ENCODE measurements at regions not wholly inside any gene's neighbourhood (a gene's known extent, or its start where the extent isn't known, plus 50 kb on each side); places are given as distances from the start of the nearest gene placed in this dataset.

GRCh38 chr12:45102818-45103217 is 51.9 kb upstream of the DBX2 start:
- Mint-ChIP-seq H3K4me1 (ENCODE audit: low read depth) (no peaks in the 10 kb centered on the region), H3K36me3 (ENCODE audit: low read depth) (no peaks in the 10 kb centered on the region), H3K9me3 (no peaks in the 10 kb centered on the region), H3K4me3 (no peak overlapping the region), H3K27ac (no peak overlapping the region), H3K27me3 (ENCODE audit: low read depth) (peaks cover under 1% of the 10 kb centered on the region)
- no peak for DNase-seq (ENCODE audit: low spot score)

- H3K9me3 Mint-ChIP-seq, result no peaks in the 10 kb centered on the region
- H3K27me3 Mint-ChIP-seq (ENCODE audit: low read depth), result no peaks in the 10 kb centered on the region
- no peak overlapping the region for H3K27ac Mint-ChIP-seq
- no peak overlapping the region for H3K4me3 Mint-ChIP-seq
- H3K36me3 Mint-ChIP-seq (ENCODE audit: low read depth), result no peaks in the 10 kb centered on the region
- H3K4me1 Mint-ChIP-seq (ENCODE audit: low read depth), result no peaks in the 10 kb centered on the region
- no peak for DNase-seq (ENCODE audit: low spot score)
Observed at GRCh38 chr12:45105996-45106395, 55.1 kb upstream of the DBX2 start.

GRCh38 chr12:45112306-45112705 is 61.4 kb upstream of the DBX2 start:
- Mint-ChIP-seq H3K27ac (no peak overlapping the region), H3K36me3 (ENCODE audit: low read depth) (no peaks in the 10 kb centered on the region), H3K4me1 (ENCODE audit: low read depth) (no peaks in the 10 kb centered on the region), H3K4me3 (no peak overlapping the region), H3K27me3 (ENCODE audit: low read depth) (no peaks in the 10 kb centered on the region), H3K9me3 (no peaks in the 10 kb centered on the region)
- no peak for DNase-seq (ENCODE audit: low spot score)

- DNase-seq (ENCODE audit: low spot score), result no peak
Observed at GRCh38 chr12:45121224-45121623, 70.3 kb upstream of the DBX2 start.

GRCh38 chr12:45122768-45123380 is 72.0 kb upstream of the DBX2 start:
- no peaks in the 10 kb centered on the region for H3K9me3 Mint-ChIP-seq
- no peaks in the 10 kb centered on the region for H3K4me1 Mint-ChIP-seq (ENCODE audit: low read depth)
- no peaks in the 10 kb centered on the region for H3K36me3 Mint-ChIP-seq (ENCODE audit: low read depth)
- H3K27ac Mint-ChIP-seq, result no peak overlapping the region
- peaks cover 7% of the 10 kb centered on the region for H3K27me3 Mint-ChIP-seq (ENCODE audit: low read depth)
- DNase-seq (ENCODE audit: low spot score), result no peak
- no peak overlapping the region for H3K4me3 Mint-ChIP-seq

More at GRCh38 chr12:45121224-45121623, 70.3 kb upstream of the DBX2 start:
- Mint-ChIP-seq H3K27ac (no peak overlapping the region), H3K4me1 (ENCODE audit: low read depth) (no peaks in the 10 kb centered on the region), H3K9me3 (no peaks in the 10 kb centered on the region), H3K36me3 (ENCODE audit: low read depth) (no peaks in the 10 kb centered on the region), H3K4me3 (no peak overlapping the region), H3K27me3 (ENCODE audit: low read depth) (peaks cover 6% of the 10 kb centered on the region)

GRCh38 chr12:45124485-45125155 is 73.7 kb upstream of the DBX2 start:
- no peaks in the 10 kb centered on the region for H3K4me1 Mint-ChIP-seq (ENCODE audit: low read depth)
- peaks cover 10% of the 10 kb centered on the region for H3K27me3 Mint-ChIP-seq (ENCODE audit: low read depth)
- no peak for DNase-seq (ENCODE audit: low spot score)
- H3K4me3 Mint-ChIP-seq, result no peak overlapping the region
- no peaks in the 10 kb centered on the region for H3K36me3 Mint-ChIP-seq (ENCODE audit: low read depth)
- no peak overlapping the region for H3K27ac Mint-ChIP-seq
- H3K9me3 Mint-ChIP-seq, result no peaks in the 10 kb centered on the region

- no peaks in the 10 kb centered on the region for H3K36me3 Mint-ChIP-seq (ENCODE audit: low read depth)
- no peak overlapping the region for H3K4me3 Mint-ChIP-seq
Observed at GRCh38 chr12:45125997-45126396, 75.1 kb upstream of the DBX2 start.

GRCh38 chr12:45128637-45129036 is 77.7 kb upstream of the DBX2 start:
- Mint-ChIP-seq H3K4me3 (no peak overlapping the region), H3K27me3 (ENCODE audit: low read depth) (peaks cover 13% of the 10 kb centered on the region), H3K36me3 (ENCODE audit: low read depth) (no peaks in the 10 kb centered on the region), H3K4me1 (ENCODE audit: low read depth) (no peaks in the 10 kb centered on the region), H3K9me3 (no peaks in the 10 kb centered on the region), H3K27ac (no peak overlapping the region)
- DNase-seq (ENCODE audit: low spot score), result no peak

More at GRCh38 chr12:45125997-45126396, 75.1 kb upstream of the DBX2 start:
- Mint-ChIP-seq H3K27me3 (ENCODE audit: low read depth) (peaks cover 10% of the 10 kb centered on the region), H3K9me3 (no peaks in the 10 kb centered on the region), H3K27ac (no peak overlapping the region), H3K4me1 (ENCODE audit: low read depth) (no peaks in the 10 kb centered on the region)
- DNase-seq (ENCODE audit: low spot score), result no peak

- Mint-ChIP-seq H3K27me3 (ENCODE audit: low read depth) (peaks cover 22% of the 10 kb centered on the region), H3K4me1 (ENCODE audit: low read depth) (no peaks in the 10 kb centered on the region), H3K9me3 (no peaks in the 10 kb centered on the region), H3K36me3 (ENCODE audit: low read depth) (no peaks in the 10 kb centered on the region), H3K27ac (no peak overlapping the region), H3K4me3 (no peak overlapping the region)
- peak; percentile 35 for DNase-seq (ENCODE audit: low spot score)
Observed at GRCh38 chr12:45130881-45131281, 80.0 kb upstream of the DBX2 start.

GRCh38 chr12:45131506-45131905 is 80.6 kb upstream of the DBX2 start:
- Mint-ChIP-seq H3K27ac (no peak overlapping the region), H3K4me3 (no peak overlapping the region), H3K9me3 (no peaks in the 10 kb centered on the region), H3K4me1 (ENCODE audit: low read depth) (no peaks in the 10 kb centered on the region), H3K36me3 (ENCODE audit: low read depth) (no peaks in the 10 kb centered on the region), H3K27me3 (ENCODE audit: low read depth) (peaks cover 23% of the 10 kb centered on the region)
- DNase-seq (ENCODE audit: low spot score), result no peak

- Mint-ChIP-seq H3K36me3 (ENCODE audit: low read depth) (no peaks in the 10 kb centered on the region), H3K4me1 (ENCODE audit: low read depth) (no peaks in the 10 kb centered on the region), H3K27me3 (ENCODE audit: low read depth) (peaks cover 22% of the 10 kb centered on the region), H3K27ac (no peak overlapping the region), H3K4me3 (no peak overlapping the region), H3K9me3 (no peaks in the 10 kb centered on the region)
- DNase-seq (ENCODE audit: low spot score), result no peak
Observed at GRCh38 chr12:45138609-45139008, 77.3 kb upstream of the ANO6 start.

- no peak for DNase-seq (ENCODE audit: low spot score)
- no peak overlapping the region for H3K27ac Mint-ChIP-seq
- no peak overlapping the region for H3K4me3 Mint-ChIP-seq
- H3K36me3 Mint-ChIP-seq (ENCODE audit: low read depth), result no peaks in the 10 kb centered on the region
- H3K4me1 Mint-ChIP-seq (ENCODE audit: low read depth), result no peaks in the 10 kb centered on the region
- peaks cover 19% of the 10 kb centered on the region for H3K9me3 Mint-ChIP-seq
- H3K27me3 Mint-ChIP-seq (ENCODE audit: low read depth), result peaks cover 2% of the 10 kb centered on the region
Observed at GRCh38 chr12:45148006-45148405, 67.9 kb upstream of the ANO6 start.

- Mint-ChIP-seq H3K36me3 (ENCODE audit: low read depth) (no peaks in the 10 kb centered on the region), H3K27ac (no peak overlapping the region), H3K27me3 (ENCODE audit: low read depth) (peaks cover 2% of the 10 kb centered on the region), H3K9me3 (peaks cover 19% of the 10 kb centered on the region), H3K4me1 (ENCODE audit: low read depth) (no peaks in the 10 kb centered on the region), H3K4me3 (no peak overlapping the region)
- DNase-seq (ENCODE audit: low spot score), result no peak
Observed at GRCh38 chr12:45148619-45149018, 67.3 kb upstream of the ANO6 start.

- no peak for DNase-seq (ENCODE audit: low spot score)
- H3K4me1 Mint-ChIP-seq (ENCODE audit: low read depth), result no peaks in the 10 kb centered on the region
- peaks cover 4% of the 10 kb centered on the region for H3K9me3 Mint-ChIP-seq
- peaks cover 29% of the 10 kb centered on the region for H3K27me3 Mint-ChIP-seq (ENCODE audit: low read depth)
- no peaks in the 10 kb centered on the region for H3K36me3 Mint-ChIP-seq (ENCODE audit: low read depth)
- H3K4me3 Mint-ChIP-seq, result no peak overlapping the region
- H3K27ac Mint-ChIP-seq, result no peak overlapping the region
Observed at GRCh38 chr12:45165284-45165683, 50.6 kb upstream of the ANO6 start.

GRCh38 chr12:45166056-45166455 is 49.8 kb upstream of the ANO6 start:
- H3K9me3 Mint-ChIP-seq, result peaks cover 4% of the 10 kb centered on the region
- peaks cover 26% of the 10 kb centered on the region for H3K27me3 Mint-ChIP-seq (ENCODE audit: low read depth)
- no peaks in the 10 kb centered on the region for H3K36me3 Mint-ChIP-seq (ENCODE audit: low read depth)
- no peak overlapping the region for H3K4me3 Mint-ChIP-seq
- no peak for DNase-seq (ENCODE audit: low spot score)
- H3K27ac Mint-ChIP-seq, result no peak overlapping the region
- no peaks in the 10 kb centered on the region for H3K4me1 Mint-ChIP-seq (ENCODE audit: low read depth)
